ENCODE measurements at regions not wholly inside any gene's neighbourhood (a gene's known extent, or its start where the extent isn't known, plus 50 kb on each side); places are given as distances from the start of the nearest gene placed in this dataset.

DNA sequence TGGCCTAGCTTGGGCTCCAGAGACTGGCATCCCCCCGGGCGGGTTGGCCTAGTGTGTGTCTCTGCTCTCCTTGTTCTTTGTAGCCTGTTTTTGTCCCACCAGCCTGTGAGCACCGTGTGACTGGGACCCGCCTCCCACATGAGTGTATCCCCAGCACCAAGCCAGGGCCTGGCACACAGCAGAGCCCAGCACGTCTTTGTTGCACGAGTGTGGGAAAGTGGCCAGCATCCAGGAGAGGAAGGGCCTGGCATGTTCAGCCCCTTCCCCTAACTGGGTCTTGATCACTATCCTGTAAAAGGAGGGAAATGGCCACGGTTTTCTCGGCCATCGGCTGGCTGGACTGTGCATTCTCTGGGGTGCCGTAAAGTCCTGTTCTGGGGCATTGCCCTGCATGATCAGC is 290.1 kb downstream of the BMP7 start:
- TF ChIP-seq TEAD4 (IDR thresholded peaks at IDR 0.05) (no peak), EP300 (IDR thresholded peaks at IDR 0.05; ENCODE audit: borderline replicate concordance) (no peak), USF1 (IDR thresholded peaks at IDR 0.05) (no peak), RAD21 (IDR thresholded peaks at IDR 0.05; ENCODE audit: low read depth) (no peak), CEBPB (IDR thresholded peaks at IDR 0.05) (no peak), NFIC (IDR thresholded peaks at IDR 0.05) (no peak), CREB1 (IDR thresholded peaks at IDR 0.05; ENCODE audit: low read depth) (no peak), ZBTB7A (IDR thresholded peaks at IDR 0.05; ENCODE audit: low read depth) (no peak), YY1 (IDR thresholded peaks at IDR 0.05; ENCODE audit: low read depth) (no peak), FOXM1 (IDR thresholded peaks at IDR 0.05; ENCODE audit: borderline replicate concordance, low read depth) (no peak), TCF12 (IDR thresholded peaks at IDR 0.05; ENCODE audit: low read depth) (no peak), EGR1 (IDR thresholded peaks at IDR 0.05) (no peak), TAF1 (IDR thresholded peaks at IDR 0.05; ENCODE audit: low read depth) (no peak)
- TF ChIP-seq, protein P1, sequence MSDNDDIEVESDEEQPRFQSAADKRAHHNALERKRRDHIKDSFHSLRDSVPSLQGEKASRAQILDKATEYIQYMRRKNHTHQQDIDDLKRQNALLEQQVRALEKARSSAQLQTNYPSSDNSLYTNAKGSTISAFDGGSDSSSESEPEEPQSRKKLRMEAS (IDR thresholded peaks at IDR 0.05): no peak
- TF ChIP-seq, protein P2, sequence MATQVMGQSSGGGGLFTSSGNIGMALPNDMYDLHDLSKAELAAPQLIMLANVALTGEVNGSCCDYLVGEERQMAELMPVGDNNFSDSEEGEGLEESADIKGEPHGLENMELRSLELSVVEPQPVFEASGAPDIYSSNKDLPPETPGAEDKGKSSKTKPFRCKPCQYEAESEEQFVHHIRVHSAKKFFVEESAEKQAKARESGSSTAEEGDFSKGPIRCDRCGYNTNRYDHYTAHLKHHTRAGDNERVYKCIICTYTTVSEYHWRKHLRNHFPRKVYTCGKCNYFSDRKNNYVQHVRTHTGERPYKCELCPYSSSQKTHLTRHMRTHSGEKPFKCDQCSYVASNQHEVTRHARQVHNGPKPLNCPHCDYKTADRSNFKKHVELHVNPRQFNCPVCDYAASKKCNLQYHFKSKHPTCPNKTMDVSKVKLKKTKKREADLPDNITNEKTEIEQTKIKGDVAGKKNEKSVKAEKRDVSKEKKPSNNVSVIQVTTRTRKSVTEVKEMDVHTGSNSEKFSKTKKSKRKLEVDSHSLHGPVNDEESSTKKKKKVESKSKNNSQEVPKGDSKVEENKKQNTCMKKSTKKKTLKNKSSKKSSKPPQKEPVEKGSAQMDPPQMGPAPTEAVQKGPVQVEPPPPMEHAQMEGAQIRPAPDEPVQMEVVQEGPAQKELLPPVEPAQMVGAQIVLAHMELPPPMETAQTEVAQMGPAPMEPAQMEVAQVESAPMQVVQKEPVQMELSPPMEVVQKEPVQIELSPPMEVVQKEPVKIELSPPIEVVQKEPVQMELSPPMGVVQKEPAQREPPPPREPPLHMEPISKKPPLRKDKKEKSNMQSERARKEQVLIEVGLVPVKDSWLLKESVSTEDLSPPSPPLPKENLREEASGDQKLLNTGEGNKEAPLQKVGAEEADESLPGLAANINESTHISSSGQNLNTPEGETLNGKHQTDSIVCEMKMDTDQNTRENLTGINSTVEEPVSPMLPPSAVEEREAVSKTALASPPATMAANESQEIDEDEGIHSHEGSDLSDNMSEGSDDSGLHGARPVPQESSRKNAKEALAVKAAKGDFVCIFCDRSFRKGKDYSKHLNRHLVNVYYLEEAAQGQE (IDR thresholded peaks at IDR 0.05; ENCODE audit: low read depth): no peak

GRCh38 chr20:56978475-56978874 is 288.0 kb downstream of the BMP7 start:
- TF ChIP-seq, protein P1 (IDR thresholded peaks at IDR 0.05): no peak
- TF ChIP-seq ZBTB7A (IDR thresholded peaks at IDR 0.05; ENCODE audit: low read depth): no peak
- no peak for TF ChIP-seq NFIC (IDR thresholded peaks at IDR 0.05)
- TF ChIP-seq CEBPB (IDR thresholded peaks at IDR 0.05): no peak
- TF ChIP-seq CREB1 (IDR thresholded peaks at IDR 0.05; ENCODE audit: low read depth): no peak
- no peak for TF ChIP-seq TAF1 (IDR thresholded peaks at IDR 0.05; ENCODE audit: low read depth)

DNA sequence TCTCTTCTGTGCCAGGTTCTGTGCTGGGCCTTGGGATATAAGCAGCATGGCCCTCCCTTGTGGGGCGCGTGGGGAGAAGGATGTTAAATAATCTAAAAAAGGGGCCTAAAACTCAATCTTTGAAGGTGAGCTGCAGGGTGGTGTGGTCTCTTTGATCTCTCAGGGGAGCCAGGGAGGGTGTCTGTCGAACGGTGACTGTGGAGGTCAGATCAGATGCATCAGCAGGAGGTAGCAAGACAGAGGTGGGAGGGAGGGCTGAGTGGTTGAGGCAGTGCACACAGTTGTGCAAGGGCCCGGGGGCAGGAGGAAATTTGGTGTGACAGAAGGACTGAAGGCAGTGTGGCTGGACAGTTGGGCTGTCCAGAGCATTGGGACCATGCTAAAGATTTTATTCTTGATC is 287.3 kb downstream of the BMP7 start:
- TF ChIP-seq TCF12 (IDR thresholded peaks at IDR 0.05; ENCODE audit: low read depth): no peak
- no peak for TF ChIP-seq USF1 (IDR thresholded peaks at IDR 0.05)
- no peak for TF ChIP-seq CREB1 (IDR thresholded peaks at IDR 0.05; ENCODE audit: low read depth)
- TF ChIP-seq, protein P1 (IDR thresholded peaks at IDR 0.05): no peak
- TF ChIP-seq FOXM1 (IDR thresholded peaks at IDR 0.05; ENCODE audit: borderline replicate concordance, low read depth): no peak
- TF ChIP-seq EP300 (IDR thresholded peaks at IDR 0.05; ENCODE audit: borderline replicate concordance): no peak
- TF ChIP-seq ZBTB7A (IDR thresholded peaks at IDR 0.05; ENCODE audit: low read depth): no peak
- TF ChIP-seq TAF1 (IDR thresholded peaks at IDR 0.05; ENCODE audit: low read depth): no peak
- TF ChIP-seq YY1 (IDR thresholded peaks at IDR 0.05; ENCODE audit: low read depth): no peak
- TF ChIP-seq RAD21 (IDR thresholded peaks at IDR 0.05; ENCODE audit: low read depth): no peak

DNA sequence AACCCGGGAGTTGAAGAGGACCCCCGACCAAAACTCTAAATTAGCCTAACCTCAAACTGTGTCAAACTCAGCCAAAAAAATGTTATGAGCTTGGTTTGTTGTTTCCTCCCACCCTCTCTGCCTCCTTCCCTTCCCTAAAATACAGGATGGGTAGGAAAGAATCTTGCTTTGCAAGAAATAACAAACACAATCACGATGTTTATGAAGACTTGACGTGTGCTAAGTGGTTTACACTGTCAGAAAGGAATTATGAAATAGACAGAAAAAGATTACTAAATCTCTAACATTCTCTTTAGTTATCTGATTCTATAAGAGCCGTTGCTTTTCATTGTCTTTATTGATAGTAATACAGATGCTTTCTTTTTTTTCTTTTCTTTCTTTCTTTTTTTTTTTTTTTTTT is 285.1 kb downstream of the BMP7 start:
- no peak for TF ChIP-seq TEAD4 (IDR thresholded peaks at IDR 0.05)
- TF ChIP-seq FOXM1 (IDR thresholded peaks at IDR 0.05; ENCODE audit: borderline replicate concordance, low read depth): no peak
- TF ChIP-seq USF1 (IDR thresholded peaks at IDR 0.05): no peak
- no peak for TF ChIP-seq NFIC (IDR thresholded peaks at IDR 0.05)
- TF ChIP-seq EP300 (IDR thresholded peaks at IDR 0.05; ENCODE audit: borderline replicate concordance): no peak
- no peak for TF ChIP-seq TAF1 (IDR thresholded peaks at IDR 0.05; ENCODE audit: low read depth)
- no peak for TF ChIP-seq EGR1 (IDR thresholded peaks at IDR 0.05)
- TF ChIP-seq TCF12 (IDR thresholded peaks at IDR 0.05; ENCODE audit: low read depth): no peak
- no peak for TF ChIP-seq CREB1 (IDR thresholded peaks at IDR 0.05; ENCODE audit: low read depth)
- no peak for TF ChIP-seq CEBPB (IDR thresholded peaks at IDR 0.05)
- no peak for TF ChIP-seq YY1 (IDR thresholded peaks at IDR 0.05; ENCODE audit: low read depth)
- TF ChIP-seq ZBTB7A (IDR thresholded peaks at IDR 0.05; ENCODE audit: low read depth): no peak
- TF ChIP-seq, protein P2 (IDR thresholded peaks at IDR 0.05; ENCODE audit: low read depth): no peak
- no peak for TF ChIP-seq RAD21 (IDR thresholded peaks at IDR 0.05; ENCODE audit: low read depth)
- TF ChIP-seq, protein P1 (IDR thresholded peaks at IDR 0.05): no peak

DNA sequence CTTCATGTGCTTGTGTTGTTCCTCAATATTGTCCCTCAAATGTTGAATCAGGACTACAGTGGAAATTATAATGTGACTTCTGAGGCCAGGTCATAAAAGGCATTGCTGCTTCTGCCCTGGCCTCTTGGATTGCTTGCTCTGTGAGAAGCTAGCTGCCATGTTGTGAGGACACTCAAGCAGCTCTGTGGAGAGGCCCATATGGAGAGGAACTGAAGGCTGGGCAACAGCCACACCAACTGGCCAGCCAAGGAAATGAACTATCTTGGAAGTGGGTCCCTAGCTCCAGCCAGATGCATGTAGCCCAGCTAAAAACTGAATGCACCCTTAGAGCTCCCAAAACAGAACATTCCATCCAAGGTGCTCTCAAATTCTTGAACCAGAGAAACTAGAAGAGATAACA is 282.6 kb downstream of the BMP7 start:
- TF ChIP-seq, protein P2 (IDR thresholded peaks at IDR 0.05; ENCODE audit: low read depth): no peak
- TF ChIP-seq TEAD4 (IDR thresholded peaks at IDR 0.05) (no peak), ZBTB7A (IDR thresholded peaks at IDR 0.05; ENCODE audit: low read depth) (no peak), EP300 (IDR thresholded peaks at IDR 0.05; ENCODE audit: borderline replicate concordance) (no peak), RAD21 (IDR thresholded peaks at IDR 0.05; ENCODE audit: low read depth) (no peak), USF1 (IDR thresholded peaks at IDR 0.05) (no peak), CEBPB (IDR thresholded peaks at IDR 0.05) (no peak), CREB1 (IDR thresholded peaks at IDR 0.05; ENCODE audit: low read depth) (no peak), TCF12 (IDR thresholded peaks at IDR 0.05; ENCODE audit: low read depth) (no peak), FOXM1 (IDR thresholded peaks at IDR 0.05; ENCODE audit: borderline replicate concordance, low read depth) (no peak), EGR1 (IDR thresholded peaks at IDR 0.05) (no peak), TAF1 (IDR thresholded peaks at IDR 0.05; ENCODE audit: low read depth) (no peak), YY1 (IDR thresholded peaks at IDR 0.05; ENCODE audit: low read depth) (no peak), NFIC (IDR thresholded peaks at IDR 0.05) (no peak)
- TF ChIP-seq, protein P1 (IDR thresholded peaks at IDR 0.05): no peak

Data from Ishikawa (cell line).